HepG2 (cell line): ENCODE measurements at regions not wholly inside any gene's neighbourhood (a gene's known extent, or its start where the extent isn't known, plus 50 kb on each side); places are given as distances from the start of the nearest gene placed in this dataset.

Experiments
- ATAC-seq: fragments of 200-7000 bp; cut with Tn5 transposase; 3 replicates; pipeline ENCODE4 v1.9.1; 2020; ENCODE audit warnings: mild to moderate bottlenecking, moderate library complexity
- BruUV-seq: library from RNA; stranded (reverse); fragments of 400-500 nt; replicated peaks from 2 replicates; lab custom pipeline; 2021; lab: Mats Ljungman, UMichigan
- CTCF ChIA-PET: fragments of 300-600 bp; formaldehyde crosslinking; extraction: SDS; loops from one replicate; lab custom pipeline; 2021; ENCODE audit warnings: low total read pairs, inconsistent platforms, low intra/inter-chr PET ratio; lab: Yijun Ruan, JAX
- POLR2A ChIA-PET: fragments of 350-600 bp; sonication (Branson Sonifier 250); formaldehyde crosslinking; loops from one replicate; lab custom pipeline; 2020; ENCODE audit warnings: antibody characterized with exemption, inconsistent platforms; lab: Yijun Ruan, JAX
- DNase-seq: peaks from one replicate; pipeline ENCODE4 v3.0.0-alpha.2; 2015; ENCODE audit warnings: low spot score
- FAIRE-seq: peaks from 3 replicates; lab custom pipeline; 2011; peaks lifted over from hg19 to GRCh38; lab: Jason Lieb, UNC
- H2AFZ ChIP-seq: one replicate; pipeline ENCODE4 v1.6.1; 2011; ENCODE audit warnings: low read length, inconsistent platforms
- H3K27ac ChIP-seq: fragments of 300-600 bp; 3 replicates; pipeline ENCODE4 v1.8.0; 2011; ENCODE audit warnings: mixed run types, mild to moderate bottlenecking, mixed read lengths, low read length, inconsistent platforms; ENCODE audit not compliant: insufficient read depth; ENCODE audit errors: extremely low read length
- H3K27me3 ChIP-seq, 2 experiments: fragments of 200-600 bp in 1 of 2; 2 replicates in 1 of 2; 3 replicates in 1 of 2; pipeline versions ENCODE4 v1.6.0 to v1.8.0; 2011; ENCODE audit warnings: low read length in 2 of 2, mild to moderate bottlenecking in 2 of 2, moderate library complexity in 2 of 2, inconsistent platforms in 1 of 2; ENCODE audit not compliant: insufficient read depth in 2 of 2, control insufficient read depth in 1 of 2
- H3K36me3 ChIP-seq, 2 experiments: fragments of 200-600 bp in 1 of 2; replicated peaks in 1 of 2; 2 replicates in 1 of 2; 3 replicates in 1 of 2; pipeline versions ENCODE4 v1.5.1 to v1.8.0; 2011; ENCODE audit warnings: low read length in 2 of 2, inconsistent platforms in 1 of 2; ENCODE audit not compliant: insufficient read depth in 2 of 2, control insufficient read depth in 1 of 2
- H3K4me1 ChIP-seq: 2 replicates; pipeline ENCODE4 v1.5.1; 2012; ENCODE audit warnings: low read length, inconsistent platforms; ENCODE audit not compliant: insufficient read depth
- H3K4me2 ChIP-seq: 2 replicates; pipeline ENCODE4 v1.6.0; 2011; ENCODE audit warnings: low read depth, low read length, inconsistent platforms
- H3K4me3 ChIP-seq, 3 experiments: fragments of 200-600 bp in 1 of 3; sonication (generic), shearing (Covaris generic) in 1 of 3; replicated peaks in 1 of 3; 2 replicates each; pipeline ENCODE4 v1.5.1; 2011 to 2016; ENCODE audit warnings: low read length in 3 of 3, inconsistent platforms in 2 of 3, low read depth in 2 of 3, mild to moderate bottlenecking in 2 of 3, control low read depth in 1 of 3, mixed read lengths in 1 of 3; ENCODE audit not compliant: insufficient read depth in 1 of 3
- H3K79me2 ChIP-seq: one replicate; pipeline ENCODE4 v1.6.1; 2011; ENCODE audit warnings: low read length, inconsistent platforms; ENCODE audit not compliant: insufficient read depth
- H3K9ac ChIP-seq: 2 replicates; pipeline ENCODE4 v1.6.0; 2011; ENCODE audit warnings: mild to moderate bottlenecking, low read depth, low read length, inconsistent platforms; ENCODE audit not compliant: insufficient read depth
- H3K9me3 ChIP-seq: 2 replicates; pipeline ENCODE4 v1.5.1; 2012; ENCODE audit warnings: mild to moderate bottlenecking, low read length
- H4K20me1 ChIP-seq: 2 replicates; pipeline ENCODE4 v1.6.0; 2011; ENCODE audit warnings: inconsistent platforms, mild to moderate bottlenecking, low read length, moderate library complexity; ENCODE audit not compliant: insufficient read depth
- ARID3A ChIP-seq: IDR thresholded peaks from 2 replicates; pipeline ENCODE4 v1.6.1; 2012; ENCODE audit warnings: low read depth, low read length, improper control_type of control experiment
- ESRRA ChIP-seq: sonication (generic); formaldehyde crosslinking; IDR thresholded peaks from 2 replicates; pipeline ENCODE4 v1.5.1; 2020; ENCODE audit warnings: mild to moderate bottlenecking, low read depth, missing genetic modification reagents
- GLMP ChIP-seq: sonication (generic); formaldehyde crosslinking; IDR thresholded peaks from 2 replicates; pipeline ENCODE4 v1.9.0; 2021; ENCODE audit warnings: missing genetic modification reagents, mild to moderate bottlenecking, borderline replicate concordance
- HNF1A ChIP-seq, 2 experiments: sonication (generic) in 1 of 2; formaldehyde crosslinking in 1 of 2; IDR thresholded peaks; 2 replicates each; pipeline versions ENCODE4 v1.4.0 to v1.6.1; 2016 to 2020; ENCODE audit warnings: borderline replicate concordance in 1 of 2, low read depth in 1 of 2, mild to moderate bottlenecking in 1 of 2, missing genetic modification reagents in 1 of 2
- HNRNPUL1 ChIP-seq: fragments of 200-400 bp; formaldehyde crosslinking; IDR thresholded peaks from 2 replicates; pipeline ENCODE4 v1.6.1; 2017; ENCODE audit warnings: low read depth, mild to moderate bottlenecking, low read length, moderate library complexity
- NFKB2 ChIP-seq: sonication (generic); formaldehyde crosslinking; IDR thresholded peaks from 2 replicates; pipeline ENCODE4 v1.4.0; 2020; ENCODE audit warnings: missing genetic modification reagents, borderline replicate concordance
- SATB2 ChIP-seq: sonication (generic); formaldehyde crosslinking; IDR thresholded peaks from 2 replicates; pipeline ENCODE4 v1.5.0; 2020; ENCODE audit warnings: missing genetic modification reagents
- STAG1 ChIP-seq: sonication (generic); formaldehyde crosslinking; IDR thresholded peaks from 2 replicates; pipeline ENCODE4 v1.4.0; 2020; ENCODE audit warnings: missing genetic modification reagents
- TFE3 ChIP-seq: IDR thresholded peaks from 2 replicates; pipeline ENCODE4 v1.6.1; 2016
- ZBTB38 ChIP-seq: sonication (generic); formaldehyde crosslinking; IDR thresholded peaks from 2 replicates; pipeline ENCODE4 v1.5.1; 2020; ENCODE audit warnings: mild to moderate bottlenecking, missing genetic modification reagents
- ZKSCAN8 ChIP-seq: IDR thresholded peaks from 2 replicates; pipeline ENCODE4 v1.6.1; 2016; ENCODE audit warnings: borderline replicate concordance, missing genetic modification reagents, missing compliant biosample characterization
- ZNF556 ChIP-seq: sonication (generic); formaldehyde crosslinking; IDR thresholded peaks from 2 replicates; pipeline ENCODE4 v1.4.0; 2020; ENCODE audit warnings: mild to moderate bottlenecking, missing genetic modification reagents, borderline replicate concordance
- ZNF781 ChIP-seq: sonication (generic); formaldehyde crosslinking; IDR thresholded peaks from 2 replicates; pipeline ENCODE4 v1.5.1; 2020; ENCODE audit warnings: borderline replicate concordance, mild to moderate bottlenecking, missing genetic modification reagents; ENCODE audit errors: not compliant biosample characterization
- WGBS: methylation state at CpG from one replicate; pipeline ENCODE4 v1.1.6; 2017; ENCODE audit warnings: low lambda C conversion rate; 5-methylcytosine and 5-hydroxymethylcytosine counted together
- in situ Hi-C: cut with HindIII; loops from 2 replicates; pipeline ENCODE4 v1.10.0; 2017; ENCODE audit warnings: low pct_unique_long_range_greater_than_20kb; ENCODE audit not compliant: extremely low pct_ligation_motif_present
- intact Hi-C: fragments of 100-400 bp; cut with micrococcal nuclease; formaldehyde crosslinking; loops from one replicate; pipeline ENCODE4 v1.10.0; 2022; ENCODE audit not compliant: unreplicated experiment

GRCh38 chr2:199197448-199197847, 260.3 kb downstream of the SATB2 start:
- 0% methylated on average over 1 of the region's 1 CpG for WGBS
- Histone ChIP-seq H4K20me1 (no peaks in the 10 kb centered on the region), H3K4me1 (no peaks in the 10 kb centered on the region), H3K9me3 (no peaks in the 10 kb centered on the region), H3K79me2 (no peaks in the 10 kb centered on the region), H3K36me3 (no peaks in the 10 kb centered on the region), H3K27ac (no peak overlapping the region), H3K27me3 (no peaks in the 10 kb centered on the region), H3K4me2 (no peak overlapping the region), H2AFZ (no peak overlapping the region), H3K9ac (no peak overlapping the region), H3K4me3 (no peak overlapping the region)
- no peak for TF ChIP-seq ZKSCAN8 (CRISPR knock-in tag)
- no peak for TF ChIP-seq ESRRA (CRISPR knock-in tag)
- no peak for TF ChIP-seq ARID3A
- no peak for TF ChIP-seq SATB2 (CRISPR knock-in tag)
- no peak for TF ChIP-seq STAG1
- TF ChIP-seq NFKB2, result no peak
- TF ChIP-seq HNF1A (IDR thresholded peaks at IDR 0.05; ENCODE audit: low read depth), result no peak
- TF ChIP-seq HNF1A (CRISPR knock-in tag; IDR thresholded peaks at IDR 0.05; ENCODE audit: borderline replicate concordance), result no peak
- TF ChIP-seq ZNF781 (CRISPR knock-in tag), result no peak
- TF ChIP-seq GLMP (CRISPR knock-in tag), result no peak
- no peak for TF ChIP-seq TFE3 (CRISPR knock-in tag)
- no peak for TF ChIP-seq ZBTB38 (CRISPR knock-in tag)
- TF ChIP-seq ZNF556 (CRISPR knock-in tag), result no peak
- TF ChIP-seq HNRNPUL1, result no peak
- ChIA-PET POLR2A (no interaction called here), CTCF (no interaction called here)
- in situ Hi-C loops (no loop called here), intact Hi-C loops (no loop called here)
- FAIRE-seq (no peak), DNase-seq (no peak), ATAC-seq (no peak)
- BruUV-seq, result no TSS peak
